Gastrocnemius medialis (tissue), 4 donors: ENCODE measurements at regions not wholly inside any gene's neighbourhood (a gene's known extent, or its start where the extent isn't known, plus 50 kb on each side); places are given as distances from the start of the nearest gene placed in this dataset.

Experiments used
- ATAC-seq, 2 donors: fragments of 150-250 bp; one replicate each; pipeline ENCODE4 v1.9.1; 2016
- DNase-seq, 2 donors: peaks; one replicate each; pipeline ENCODE4 v3.0.0-alpha.2; 2019
- H3K27ac ChIP-seq, 4 donors: fragments of 200-600 bp; sonication (generic); 1 replicate in 1 of 4; 2 replicates in 3 of 4; pipeline ENCODE4 v1.5.1; 2016 to 2018; ENCODE audit warnings: mild to moderate bottlenecking in 2 of 4, moderate library complexity in 1 of 4
- H3K27me3 ChIP-seq, 3 donors: fragments of 200-600 bp; sonication (generic) in 2 of 3; 1 replicate in 1 of 3; 2 replicates in 2 of 3; pipeline versions ENCODE4 v1.5.1 to v1.6.0; 2016 to 2019; ENCODE audit warnings: mild to moderate bottlenecking in 1 of 3, moderate library complexity in 1 of 3
- H3K36me3 ChIP-seq, 2 donors: fragments of 200-600 bp; sonication (generic) in 1 of 2; one replicate each; pipeline ENCODE4 v1.5.1; 2017 to 2018
- H3K4me1 ChIP-seq, 2 donors: fragments of 200-600 bp; sonication (generic) in 1 of 2; one replicate each; pipeline ENCODE4 v1.5.1; 2016 to 2017; ENCODE audit warnings: mild to moderate bottlenecking in 2 of 2
- H3K4me3 ChIP-seq, 4 donors: fragments of 200-600 bp; sonication (generic) in 3 of 4; 1 replicate in 1 of 4; 2 replicates in 3 of 4; pipeline ENCODE4 v1.5.1; 2016 to 2019; ENCODE audit warnings: mild to moderate bottlenecking in 2 of 4
- H3K9me3 ChIP-seq, 3 donors: fragments of 200-600 bp; sonication (generic) in 2 of 3; 1 replicate in 1 of 3; 2 replicates in 2 of 3; pipeline ENCODE4 v1.5.1; 2016 to 2019
- POLR2A ChIP-seq, 2 donors: fragments of 450-650 bp; IDR thresholded peaks; one replicate each; pipeline ENCODE4 v1.6.1; 2017; ENCODE audit warnings: antibody characterized with exemption in 2 of 2, mild to moderate bottlenecking in 2 of 2, moderate library complexity in 2 of 2
- in situ Hi-C, 4 donors: fragments of 200-750 bp; cut with MboI; loops; one replicate each; pipeline versions ENCODE4 v1.15.0 to v1.8.0; 2017; ENCODE audit warnings: low sequenced_read_pairs in 4 of 4
- intact Hi-C: fragments of 100-400 bp; cut with DNase I; formaldehyde crosslinking; loops from one replicate; pipeline ENCODE4 v1.15.1; 2023; ENCODE audit warnings: low total_unique reads
- TF ChIP-seq, protein P1 (sequence below), 5 experiments: fragments of 450-650 bp in 3 of 5; fragments of 200-600 bp in 2 of 5; sonication (generic) in 2 of 5; IDR thresholded peaks in 4 of 5; conservative IDR thresholded peaks in 1 of 5; 1 replicate in 4 of 5; 2 replicates in 1 of 5; pipeline ENCODE4 v1.5.1; 2016 to 2019; ENCODE audit warnings: antibody characterized with exemption in 5 of 5, mild to moderate bottlenecking in 3 of 5, moderate library complexity in 3 of 5

DNA sequence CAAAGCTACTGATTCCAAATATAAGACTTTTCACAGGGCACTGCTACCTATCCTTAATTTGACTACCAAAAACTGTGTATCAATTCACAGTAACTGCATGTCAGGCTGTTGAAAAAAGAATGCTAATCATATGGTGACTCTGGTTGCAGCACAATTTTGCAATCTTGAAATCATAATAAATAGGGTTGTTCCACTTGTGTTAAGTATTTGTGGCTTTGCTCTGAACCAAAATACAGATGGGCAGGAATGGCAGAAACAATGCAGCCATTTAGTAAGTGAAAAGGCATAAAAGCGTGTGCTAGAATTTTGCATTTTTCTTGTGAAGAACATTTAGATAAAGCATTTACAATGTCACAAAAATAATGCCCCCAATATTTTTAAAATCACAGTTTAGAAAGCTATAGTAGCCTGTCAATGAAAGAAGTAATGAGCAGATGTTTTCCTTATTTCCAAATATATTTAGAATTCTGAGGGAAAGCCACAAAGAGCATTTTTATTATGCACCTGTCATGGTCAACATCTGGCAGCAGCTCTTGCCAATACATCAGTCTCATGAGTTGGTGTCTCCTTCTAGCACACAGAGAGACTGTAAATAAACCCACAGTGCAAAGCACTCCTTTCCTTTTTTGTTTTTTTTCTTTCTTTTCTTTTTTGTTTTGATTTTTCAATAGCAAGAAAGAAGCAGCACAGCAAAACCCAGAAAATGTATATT lies 54.8 kb upstream of the PAM start:
- Histone ChIP-seq H3K36me3 (no peaks in the 10 kb centered on the region), H3K9me3 (no peaks in the 10 kb centered on the region), H3K4me1 (no peaks in the 10 kb centered on the region), H3K4me3 (no peak overlapping the region), H3K27ac (no peak overlapping the region), H3K27me3 (no peaks in the 10 kb centered on the region)
- TF ChIP-seq, protein P1, sequence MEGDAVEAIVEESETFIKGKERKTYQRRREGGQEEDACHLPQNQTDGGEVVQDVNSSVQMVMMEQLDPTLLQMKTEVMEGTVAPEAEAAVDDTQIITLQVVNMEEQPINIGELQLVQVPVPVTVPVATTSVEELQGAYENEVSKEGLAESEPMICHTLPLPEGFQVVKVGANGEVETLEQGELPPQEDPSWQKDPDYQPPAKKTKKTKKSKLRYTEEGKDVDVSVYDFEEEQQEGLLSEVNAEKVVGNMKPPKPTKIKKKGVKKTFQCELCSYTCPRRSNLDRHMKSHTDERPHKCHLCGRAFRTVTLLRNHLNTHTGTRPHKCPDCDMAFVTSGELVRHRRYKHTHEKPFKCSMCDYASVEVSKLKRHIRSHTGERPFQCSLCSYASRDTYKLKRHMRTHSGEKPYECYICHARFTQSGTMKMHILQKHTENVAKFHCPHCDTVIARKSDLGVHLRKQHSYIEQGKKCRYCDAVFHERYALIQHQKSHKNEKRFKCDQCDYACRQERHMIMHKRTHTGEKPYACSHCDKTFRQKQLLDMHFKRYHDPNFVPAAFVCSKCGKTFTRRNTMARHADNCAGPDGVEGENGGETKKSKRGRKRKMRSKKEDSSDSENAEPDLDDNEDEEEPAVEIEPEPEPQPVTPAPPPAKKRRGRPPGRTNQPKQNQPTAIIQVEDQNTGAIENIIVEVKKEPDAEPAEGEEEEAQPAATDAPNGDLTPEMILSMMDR (IDR thresholded peaks at IDR 0.05 in 4 of 5, conservative IDR thresholded peaks at IDR 0.05 in 1 of 5), result no peak
- no peak for TF ChIP-seq POLR2A (IDR thresholded peaks at IDR 0.05)
- DNase-seq, result no peak
- no peak for ATAC-seq
- in situ Hi-C loops, result no loop called here
- intact Hi-C loops, result no loop called here

DNA sequence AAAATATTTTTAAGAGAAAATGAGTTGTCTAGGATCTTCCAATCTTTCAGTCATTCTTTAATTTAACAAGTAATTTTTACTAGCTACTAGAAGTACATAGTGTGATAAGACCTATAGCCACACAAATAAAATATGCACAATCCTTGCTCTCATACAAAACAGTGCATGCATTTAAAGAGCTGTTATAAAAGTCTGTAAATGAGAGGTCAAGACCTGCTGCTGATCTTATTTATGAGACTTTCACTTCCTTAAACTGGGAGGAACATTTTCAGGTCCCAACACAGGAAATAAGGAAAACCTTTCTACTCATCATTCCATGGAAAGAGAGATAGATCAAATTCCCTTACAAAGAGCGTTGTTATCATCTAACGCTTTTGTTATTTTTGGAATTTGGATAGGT lies 54.2 kb upstream of the PAM start:
- ATAC-seq, result no peak
- no peaks in the 10 kb centered on the region for H3K36me3 ChIP-seq

DNA sequence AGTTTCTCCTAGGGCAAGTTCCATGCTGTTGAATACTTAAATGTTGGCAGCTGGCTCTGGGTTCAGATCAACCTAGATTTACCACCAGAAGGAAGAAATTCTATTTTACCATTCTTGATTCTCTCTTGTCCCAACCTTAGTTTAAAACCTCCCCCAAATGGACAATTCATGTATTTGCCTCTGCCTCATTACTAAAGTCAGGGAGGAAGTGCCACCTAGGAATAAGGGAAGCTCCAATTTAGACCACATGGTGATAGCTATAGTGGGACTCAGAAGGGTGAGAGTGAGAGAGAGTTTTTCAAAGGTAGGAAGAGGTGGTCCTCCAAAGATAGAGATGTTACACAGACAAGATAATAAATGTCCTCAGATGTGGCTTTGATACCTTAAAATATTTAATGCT lies 53.4 kb upstream of the PAM start:
- Histone ChIP-seq H3K27ac (no peak overlapping the region), H3K4me3 (no peak overlapping the region), H3K36me3 (no peaks in the 10 kb centered on the region), H3K27me3 (no peaks in the 10 kb centered on the region), H3K4me1 (no peaks in the 10 kb centered on the region), H3K9me3 (no peaks in the 10 kb centered on the region)
- in situ Hi-C loops, result no loop called here
- ATAC-seq (no peak), DNase-seq (no peak)
- intact Hi-C loops, result no loop called here
- TF ChIP-seq, protein P1 (IDR thresholded peaks at IDR 0.05 in 4 of 5, conservative IDR thresholded peaks at IDR 0.05 in 1 of 5), result no peak
- TF ChIP-seq POLR2A (IDR thresholded peaks at IDR 0.05), result no peak

More for the DNA sequence above, 54.2 kb upstream of the PAM start:
- no peaks in the 10 kb centered on the region for H3K27me3 ChIP-seq
- H3K4me3 ChIP-seq, result no peak overlapping the region
- TF ChIP-seq, protein P1 (IDR thresholded peaks at IDR 0.05 in 4 of 5, conservative IDR thresholded peaks at IDR 0.05 in 1 of 5), result no peak
- TF ChIP-seq POLR2A (IDR thresholded peaks at IDR 0.05), result no peak
- no peaks in the 10 kb centered on the region for H3K4me1 ChIP-seq
- no peak overlapping the region for H3K27ac ChIP-seq
- in situ Hi-C loops, result no loop called here
- DNase-seq, result no peak
- H3K9me3 ChIP-seq, result no peaks in the 10 kb centered on the region
- intact Hi-C loops, result no loop called here
